RKO (cell line): ENCODE measurements at regions not wholly inside any gene's neighbourhood (a gene's known extent, or its start where the extent isn't known, plus 50 kb on each side); places are given as distances from the start of the nearest gene placed in this dataset.

Experiments used
- DNase-seq: peaks from one replicate; pipeline ENCODE4 v3.0.0-alpha.2; 2016; ENCODE audit warnings: low spot score

DNA sequence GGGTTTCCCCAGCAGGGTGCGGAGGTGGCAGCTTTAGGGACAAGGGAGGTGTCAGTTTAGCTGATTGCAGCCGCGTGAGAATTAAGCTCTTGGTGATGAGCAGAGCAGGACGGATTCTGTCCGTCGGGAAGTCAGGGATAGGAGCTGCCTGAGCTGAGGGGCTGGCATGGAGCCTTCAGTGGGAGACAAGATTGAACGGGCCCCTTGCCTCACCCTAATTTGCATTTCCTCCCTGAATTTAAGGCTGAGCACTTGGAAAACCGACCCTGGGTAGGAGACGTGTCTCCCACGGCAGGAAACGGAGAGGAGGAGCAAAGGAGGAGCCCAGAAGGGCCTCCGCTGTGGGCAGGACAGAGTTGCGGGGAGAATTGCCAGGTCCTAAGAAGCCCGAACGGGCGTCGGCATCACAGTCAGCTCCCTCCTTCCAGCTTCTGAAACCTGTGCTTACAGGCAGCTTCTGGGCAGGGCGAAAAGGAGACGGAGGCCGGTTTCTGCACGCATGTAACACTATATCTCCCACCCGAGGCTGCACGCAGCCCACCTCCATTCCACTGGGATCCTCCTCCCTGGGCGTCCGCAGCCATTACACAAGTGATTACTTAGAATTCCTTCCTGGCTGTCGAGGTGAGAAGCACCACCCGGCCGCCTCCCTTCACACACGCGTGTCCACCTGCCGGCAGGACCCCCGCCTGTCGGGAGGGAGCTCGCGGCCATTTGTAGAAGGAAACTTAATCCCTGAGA lies 345.8 kb downstream of the BRD1 start:
- DNase-seq = no peak

DNA sequence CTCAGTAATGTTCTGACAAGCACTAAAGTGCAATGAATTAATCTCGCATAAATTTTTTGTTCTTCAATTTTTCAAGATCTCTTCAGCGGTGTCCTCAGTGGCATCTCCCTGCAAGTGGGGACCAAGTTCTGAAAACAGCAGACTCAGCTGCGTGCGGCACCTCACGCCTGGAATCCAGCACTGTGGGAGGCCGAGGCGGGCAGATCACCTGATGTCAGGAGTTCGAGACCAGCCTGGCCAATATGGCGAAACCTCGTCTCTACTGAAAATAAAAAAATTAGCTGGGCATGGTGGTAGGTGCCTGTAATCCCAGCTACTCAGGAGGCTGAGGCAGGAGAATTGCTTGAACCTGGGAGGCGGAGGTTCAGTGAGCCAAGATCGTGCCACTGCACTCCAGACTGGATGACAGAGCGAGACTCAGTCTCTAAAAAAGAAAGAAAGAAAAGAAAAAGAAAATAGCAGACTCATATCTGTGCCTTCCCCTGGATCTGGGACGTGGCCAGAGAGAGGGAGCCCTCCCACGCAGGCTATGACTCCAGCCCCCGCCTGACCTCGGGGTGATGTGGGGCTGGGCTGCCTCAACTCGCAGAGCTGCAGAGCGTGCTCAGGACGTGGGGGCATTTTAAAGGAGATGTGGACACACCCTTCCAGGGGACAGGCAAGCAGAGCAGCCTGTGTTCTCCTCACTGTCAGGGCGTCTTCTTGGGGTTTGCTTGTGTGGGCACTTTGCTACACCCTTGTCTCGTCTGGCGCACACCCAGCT lies 346.6 kb downstream of the BRD1 start:
- no peak for DNase-seq

DNA sequence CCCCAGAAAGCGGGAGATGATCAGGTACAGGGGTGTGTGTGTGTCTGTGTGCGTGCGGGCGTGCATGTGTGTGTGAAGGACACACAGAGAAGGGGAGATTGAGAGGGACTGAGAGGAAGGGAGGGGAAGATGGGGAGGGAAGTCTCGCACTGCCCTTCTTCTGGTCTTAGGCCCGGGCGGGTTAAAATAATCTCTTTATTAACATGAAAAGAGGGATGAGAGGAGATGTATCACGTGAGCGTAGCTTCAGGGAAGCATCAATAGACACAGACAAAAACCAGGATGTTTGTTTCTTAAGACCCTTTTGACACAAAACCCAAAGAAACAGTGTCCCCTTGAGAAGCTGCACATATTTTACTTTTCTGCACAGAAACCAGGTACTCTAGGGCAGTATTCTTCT lies 347.3 kb downstream of the BRD1 start:
- DNase-seq = no peak

DNA sequence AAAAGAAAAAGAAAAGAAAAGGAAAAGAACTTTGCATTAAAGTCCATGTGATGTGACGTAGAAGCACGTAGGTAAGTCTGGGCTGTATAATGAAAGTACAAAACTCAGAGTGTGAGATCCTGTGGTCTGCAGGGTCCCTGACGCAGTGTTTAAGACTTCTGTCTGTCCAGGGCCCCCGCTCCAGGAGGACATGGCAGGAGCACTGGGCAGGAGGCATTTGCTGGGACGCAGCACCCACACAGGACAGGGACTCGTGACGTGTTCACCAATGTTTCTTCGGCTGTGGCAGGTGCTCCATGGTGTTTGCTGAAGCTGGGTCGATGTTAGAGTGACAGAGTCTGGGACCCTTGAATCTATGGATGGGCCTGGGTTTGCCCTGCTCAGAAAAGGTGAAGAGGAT lies 348.1 kb downstream of the BRD1 start:
- DNase-seq = no peak

DNA sequence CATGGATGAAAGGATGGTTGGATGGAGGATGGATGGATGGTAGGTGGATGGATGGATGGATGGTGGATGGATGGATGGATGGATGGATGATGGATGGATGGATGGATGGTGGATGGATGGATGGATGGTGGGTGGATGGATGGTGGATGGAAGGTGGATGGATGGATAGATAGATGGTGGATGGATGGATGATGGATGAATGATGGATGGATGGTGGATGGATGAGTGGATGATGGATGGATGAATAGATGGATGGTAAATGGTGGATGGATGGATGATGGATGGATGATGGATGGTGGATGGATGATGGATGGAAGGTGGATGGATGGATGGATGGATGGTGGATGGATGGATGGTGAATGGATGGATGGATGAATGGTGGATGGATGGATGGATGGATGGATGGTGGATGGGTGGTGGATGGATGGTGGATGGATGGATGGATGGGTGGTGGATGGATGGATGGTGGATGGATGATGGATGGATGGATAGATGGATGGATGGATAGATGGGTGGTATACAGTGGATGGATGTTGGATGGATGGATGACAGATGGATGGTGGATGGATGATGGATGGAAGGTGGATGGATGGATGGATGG lies 350.8 kb downstream of the BRD1 start:
- no peak for DNase-seq

DNA sequence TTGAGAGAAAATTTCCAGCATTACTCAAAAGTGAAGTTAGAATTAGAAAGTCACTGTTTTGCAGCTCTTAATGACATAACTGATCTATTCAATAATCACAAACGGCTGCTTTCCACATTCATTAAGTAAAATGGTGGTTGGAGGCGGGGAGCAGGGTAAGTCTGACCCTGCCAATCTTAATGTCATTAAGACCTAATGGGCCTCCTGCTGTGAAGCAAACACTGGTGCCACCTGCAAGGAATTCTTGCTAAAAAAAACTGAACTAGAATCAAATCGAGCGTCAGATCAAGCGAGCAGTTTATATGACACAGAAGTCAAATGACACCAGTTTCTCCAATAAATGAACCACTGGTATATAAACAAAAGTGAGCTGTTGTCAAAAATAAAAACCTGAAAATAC lies 351.5 kb downstream of the BRD1 start:
- DNase-seq = no peak

DNA sequence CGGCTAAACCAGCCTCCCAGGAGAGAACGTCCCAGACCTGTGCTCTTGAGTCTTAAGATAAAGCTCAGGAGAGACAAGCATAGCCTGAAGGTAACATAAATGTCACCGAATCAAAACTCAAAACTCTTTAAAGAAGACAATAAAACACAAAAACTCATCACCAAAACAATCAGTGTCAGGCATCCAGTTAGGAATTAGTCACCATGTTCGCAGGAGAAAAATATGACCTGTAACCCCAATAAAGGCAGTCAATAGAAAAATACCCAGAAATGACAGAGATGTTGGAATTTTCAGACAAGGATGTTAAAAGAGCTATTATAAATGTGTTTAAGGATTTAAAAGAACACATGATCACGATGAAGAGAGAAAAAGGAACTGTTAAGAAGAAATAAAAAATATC lies 352.4 kb downstream of the BRD1 start:
- DNase-seq = no peak

DNA sequence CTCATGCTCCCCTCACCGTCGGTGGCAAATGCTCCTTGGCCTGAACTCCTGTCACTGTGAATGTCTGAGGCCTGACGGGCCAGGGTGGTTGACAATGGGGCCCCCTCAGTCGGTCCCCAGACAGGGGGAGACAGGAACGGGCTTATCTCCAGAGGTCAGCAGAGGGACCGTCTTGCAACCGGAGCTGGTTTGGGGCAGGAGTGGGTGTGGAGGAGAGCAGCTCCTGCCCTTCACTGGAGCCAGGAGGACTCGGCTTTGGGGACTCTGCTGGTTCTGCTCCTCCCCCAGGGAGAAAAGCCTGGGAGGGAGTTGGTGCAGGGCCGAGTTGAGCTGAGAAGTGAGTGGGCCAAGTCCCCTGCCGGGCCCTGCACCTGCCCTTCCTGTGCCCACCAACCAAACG lies 354.4 kb downstream of the BRD1 start:
- no peak for DNase-seq

DNA sequence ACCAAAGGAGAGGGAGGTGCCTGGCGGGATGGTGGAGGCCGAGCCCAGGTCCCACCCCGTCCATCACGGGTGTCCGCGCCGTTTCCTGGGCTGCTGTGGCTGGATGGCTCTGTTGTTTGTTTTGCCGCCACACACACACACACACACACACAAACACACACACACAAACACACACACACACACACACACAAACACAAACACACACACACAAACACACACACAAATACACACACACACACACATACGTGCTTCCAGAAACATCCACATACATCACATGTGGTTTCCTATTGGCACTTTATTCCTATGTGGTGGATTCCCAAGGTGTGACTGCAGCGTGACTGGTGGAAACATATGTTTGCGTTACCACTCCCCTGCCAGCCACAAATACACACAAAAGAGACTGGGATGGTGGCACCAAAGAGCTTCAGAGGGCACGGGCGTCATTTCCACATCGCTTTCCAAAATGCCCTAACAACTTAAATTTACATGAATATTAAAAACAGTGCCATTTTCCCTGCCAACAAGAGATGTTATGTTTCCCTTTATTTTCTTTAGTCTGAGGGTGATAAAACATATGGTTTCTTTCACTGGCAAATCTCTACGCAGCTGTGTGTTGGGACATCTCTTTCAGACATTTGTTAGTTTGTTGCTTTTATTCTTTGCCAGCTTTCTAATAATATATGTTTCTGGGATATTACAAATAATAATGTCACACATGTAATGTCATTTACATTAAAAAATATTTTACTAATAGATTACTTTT lies 356.8 kb downstream of the BRD1 start:
- no peak for DNase-seq

DNA sequence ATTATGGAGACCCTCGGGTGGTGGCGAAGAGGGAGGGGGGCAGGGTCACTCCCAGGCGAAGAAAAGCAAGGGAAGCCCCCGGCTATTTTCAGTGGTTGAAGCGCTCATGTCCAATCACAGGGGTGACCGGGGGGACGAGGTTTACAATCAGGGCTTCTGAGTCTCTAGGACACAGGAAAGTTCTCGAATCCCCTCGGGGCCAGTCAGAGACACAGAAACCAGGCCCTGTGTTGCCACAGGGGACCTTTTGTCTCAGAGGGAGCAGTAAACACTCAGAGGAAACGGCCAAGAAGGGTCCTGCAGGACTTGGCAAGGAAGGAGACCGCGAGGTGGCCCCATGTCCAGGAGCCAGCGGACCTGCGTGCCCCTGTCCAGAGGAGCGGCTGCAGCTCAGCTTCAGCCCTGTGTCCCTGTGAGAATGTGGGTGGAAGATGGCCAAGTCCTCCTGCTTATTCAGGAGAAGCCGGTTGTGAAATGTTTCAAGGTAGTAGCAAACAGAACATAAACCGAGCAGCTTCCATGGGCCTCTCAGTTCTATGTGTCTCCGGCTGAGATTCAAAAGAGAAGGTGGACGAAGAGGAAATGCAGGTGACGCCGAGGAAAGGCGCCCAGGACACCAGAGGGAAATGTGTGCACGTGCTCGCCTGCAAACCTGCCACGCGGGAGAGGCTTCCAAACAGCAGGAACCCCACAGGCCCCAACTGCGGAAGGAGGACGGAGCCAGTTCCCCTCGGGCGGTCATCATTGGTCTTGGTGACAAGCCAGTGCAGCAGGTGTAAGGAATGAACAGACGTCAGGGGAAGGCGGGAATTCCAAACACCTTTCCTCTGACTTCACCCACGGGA lies 357.6 kb downstream of the BRD1 start:
- DNase-seq = no peak

DNA sequence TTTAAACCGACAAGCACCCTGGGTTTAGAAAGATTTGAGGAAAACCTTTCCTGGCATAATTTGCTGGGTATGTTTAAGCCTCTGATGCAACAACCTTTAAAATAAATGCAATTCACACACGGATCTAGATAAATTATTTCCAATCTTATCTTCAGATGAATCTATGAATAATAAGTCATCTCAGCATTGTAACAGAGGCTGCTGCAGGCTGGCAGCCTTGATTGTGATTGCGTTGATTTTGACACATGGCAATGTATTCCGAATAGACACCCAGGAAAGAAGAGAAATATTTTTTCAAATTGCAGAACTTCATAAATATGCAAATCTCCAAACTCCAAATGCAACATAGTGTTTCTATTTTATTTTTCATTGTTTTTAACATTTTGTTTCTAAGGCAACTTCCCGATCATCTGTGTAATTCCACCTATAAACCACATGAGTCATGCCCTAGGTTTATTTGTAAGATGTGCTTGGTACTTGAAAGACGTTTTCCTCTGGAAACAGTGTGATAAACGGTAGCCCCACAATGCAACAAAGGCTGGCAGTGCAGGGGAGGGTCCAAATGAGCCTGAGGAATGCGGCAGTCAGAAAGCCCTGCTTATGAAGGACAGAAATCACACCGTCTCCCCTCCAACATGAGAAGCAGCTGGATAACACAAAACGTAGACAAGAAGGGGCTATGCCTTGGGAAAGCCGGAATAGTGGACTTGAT lies 359.0 kb downstream of the BRD1 start:
- no peak for DNase-seq

DNA sequence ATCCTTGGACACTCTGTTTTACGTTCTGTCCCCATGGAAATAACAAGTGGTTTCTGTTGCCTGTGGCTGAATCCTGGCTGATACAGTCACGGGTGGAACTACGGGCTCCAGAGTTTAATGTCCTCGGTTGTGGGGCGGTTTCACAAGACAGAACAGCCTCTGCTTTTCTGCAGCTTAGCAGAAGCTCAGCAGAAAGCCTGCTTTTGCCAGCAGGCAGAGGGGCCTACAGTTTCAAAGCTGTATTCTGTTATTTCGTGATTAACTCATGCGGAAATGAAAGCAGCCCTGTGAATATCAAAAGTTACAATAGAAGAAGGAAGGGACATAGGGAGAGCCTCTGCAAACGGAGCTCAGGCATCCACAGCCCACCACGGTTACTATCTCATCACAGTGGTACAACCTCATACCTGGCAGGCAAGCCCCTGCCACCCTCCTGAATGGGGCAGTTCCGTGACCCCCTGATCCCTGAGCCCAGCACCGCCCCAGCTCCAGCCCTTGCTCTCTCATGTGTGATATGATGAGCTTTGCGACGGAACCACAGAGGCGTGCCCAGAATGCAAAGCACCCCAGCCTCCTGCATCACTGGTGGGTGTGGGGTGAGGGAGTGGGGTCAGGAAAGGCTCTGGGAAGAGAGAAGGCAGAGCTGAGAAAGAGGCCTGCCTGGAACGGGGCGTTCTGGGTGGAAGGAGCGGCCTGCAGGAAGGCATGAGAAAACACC lies 360.6 kb downstream of the BRD1 start:
- no peak for DNase-seq

DNA sequence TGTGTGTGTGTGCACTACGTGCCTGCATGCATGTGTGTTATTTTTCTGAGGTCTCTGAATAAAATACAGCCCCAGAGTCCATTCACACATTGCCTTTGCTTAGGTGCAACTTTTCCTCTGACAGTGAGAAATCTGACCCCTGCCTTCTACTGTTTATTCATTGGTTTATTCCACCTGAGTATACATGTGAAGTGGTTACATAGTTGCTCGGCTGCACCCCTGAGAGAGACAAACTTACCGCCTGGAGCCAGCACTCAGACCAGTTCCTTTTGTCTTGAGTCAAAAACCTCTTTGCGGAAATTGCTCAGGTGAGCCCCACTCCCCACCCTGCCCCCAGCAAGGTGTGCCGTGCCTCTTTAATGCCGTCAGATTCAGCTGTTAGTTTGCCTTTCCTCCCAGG lies 363.6 kb downstream of the BRD1 start:
- DNase-seq = no peak

DNA sequence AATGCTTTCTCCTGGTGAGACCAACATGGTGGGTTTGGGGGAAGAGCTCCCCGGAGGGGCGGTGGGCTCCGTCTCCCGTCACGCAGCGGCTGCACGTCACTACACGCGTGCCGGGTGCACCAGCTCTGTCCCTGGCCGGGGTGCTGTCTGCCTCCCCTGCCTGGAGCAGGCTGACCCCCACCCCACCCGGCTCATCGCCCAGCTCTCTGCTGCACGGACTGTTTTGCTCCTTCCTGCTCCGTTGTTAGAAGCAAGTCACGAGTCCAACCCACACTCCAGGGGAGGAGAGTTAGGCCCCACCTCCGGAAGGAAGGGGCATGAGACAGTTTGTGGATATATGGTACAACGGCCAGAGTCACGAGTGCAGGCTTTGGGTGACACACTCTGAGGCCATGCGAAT lies 364.9 kb downstream of the BRD1 start:
- no peak for DNase-seq

DNA sequence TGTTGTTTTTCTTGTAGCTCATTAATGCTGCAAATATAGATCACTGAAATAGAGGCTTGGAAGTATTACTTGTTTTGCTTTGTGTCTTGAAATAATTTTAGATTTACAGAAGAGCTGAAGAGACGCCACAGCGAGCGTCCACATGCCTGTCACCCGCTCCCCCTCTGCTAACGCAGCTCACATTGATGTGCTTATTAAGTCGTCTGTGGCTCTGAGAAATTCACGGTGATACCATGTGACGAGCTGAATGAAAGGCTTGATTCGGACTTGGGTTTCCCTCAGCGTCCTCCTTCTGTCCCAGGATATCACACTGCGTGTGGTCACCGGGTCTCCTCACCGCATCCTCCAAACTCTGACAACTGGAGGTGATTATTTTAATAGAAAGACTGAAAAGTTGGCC lies 365.4 kb downstream of the BRD1 start:
- no peak for DNase-seq

DNA sequence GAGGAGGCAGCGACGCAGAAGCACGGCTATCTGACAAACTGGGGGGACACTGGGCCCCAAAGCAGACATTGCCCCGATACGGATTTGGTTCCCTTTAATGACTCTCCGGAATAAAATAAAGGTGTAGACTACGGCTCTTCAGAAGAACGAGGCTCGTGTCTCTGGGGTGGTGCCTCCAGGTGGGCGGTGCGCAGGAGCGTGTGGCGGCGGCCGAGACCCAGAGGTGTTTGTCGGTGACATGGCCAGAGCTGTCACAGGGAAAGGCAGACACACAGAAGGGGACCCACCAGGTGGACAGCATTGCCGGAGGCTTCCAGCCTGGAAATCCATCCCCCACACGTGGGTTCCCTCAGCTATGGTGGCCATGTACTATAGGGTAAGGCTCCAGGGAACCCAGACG lies 366.0 kb downstream of the BRD1 start:
- DNase-seq = no peak

DNA sequence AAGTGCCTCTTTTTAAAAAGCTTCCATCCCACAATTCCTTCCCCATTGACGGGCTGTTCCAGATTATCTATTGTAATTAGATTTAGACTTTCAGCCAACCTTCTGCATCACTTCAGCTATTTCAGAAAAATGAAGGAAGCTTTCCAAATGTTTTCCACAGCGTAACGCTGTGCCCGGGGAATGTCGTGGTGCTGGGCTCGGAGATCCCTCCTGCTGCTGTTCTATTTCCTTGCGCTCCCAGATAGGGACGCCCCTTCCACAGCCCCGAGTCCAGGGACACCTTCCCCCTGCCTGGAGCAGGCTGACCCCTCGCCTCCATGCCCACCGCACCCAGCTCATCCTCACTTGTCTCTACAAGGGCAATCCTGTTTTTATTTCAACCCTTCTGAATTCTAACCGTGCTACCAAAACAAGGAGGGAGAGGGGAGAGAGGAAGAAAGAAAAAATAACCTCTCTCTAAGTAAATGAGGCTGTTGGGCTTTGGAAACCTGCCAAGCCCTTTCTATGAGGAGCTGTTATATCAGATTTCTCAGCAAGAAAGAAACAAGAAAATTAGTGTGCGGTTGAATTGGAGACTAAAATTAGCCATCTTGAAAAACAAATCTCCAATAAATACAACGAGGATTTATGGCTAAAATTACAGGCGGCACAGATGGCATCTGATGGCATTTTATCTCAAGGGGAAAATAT lies 366.9 kb downstream of the BRD1 start:
- DNase-seq = no peak

DNA sequence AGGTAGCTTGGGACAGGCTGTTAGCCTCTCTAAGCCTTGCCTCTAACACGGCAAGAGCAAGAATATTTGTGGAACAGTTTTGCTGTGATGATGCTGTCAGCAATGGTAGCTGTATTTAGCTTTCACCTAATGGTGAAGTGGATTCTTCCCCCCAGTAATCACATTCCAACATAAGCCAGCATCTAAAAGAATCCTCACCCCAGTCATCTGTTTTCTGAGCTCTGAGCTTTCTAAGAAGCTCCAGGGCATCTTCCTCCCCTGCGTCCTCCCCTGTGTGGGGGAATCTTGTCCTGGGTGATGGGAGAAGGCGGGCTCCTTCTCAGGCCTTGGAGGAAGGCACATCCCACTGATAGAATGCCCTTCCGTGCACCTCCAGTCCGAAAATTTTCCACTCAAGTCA lies 367.6 kb downstream of the BRD1 start:
- DNase-seq = no peak

DNA sequence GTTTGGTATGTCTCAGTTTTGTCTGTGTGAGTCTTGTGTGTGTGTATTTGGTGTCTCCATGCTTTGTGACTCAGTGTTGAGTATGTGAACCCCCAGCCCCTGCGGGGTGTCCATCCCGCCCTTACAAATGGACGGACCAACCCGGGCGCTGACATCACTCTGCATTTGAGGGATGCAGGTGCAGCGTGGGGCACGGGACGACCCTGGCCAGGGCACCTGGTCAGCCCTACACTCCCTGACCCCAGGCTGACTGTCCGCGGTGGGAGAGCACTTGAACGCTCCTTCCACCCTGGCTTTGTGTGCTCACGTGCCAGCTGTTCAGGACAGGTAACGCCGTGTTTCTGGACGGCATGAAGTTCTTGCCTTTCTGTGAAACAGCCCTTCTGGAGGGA lies 369.0 kb downstream of the BRD1 start:
- no peak for DNase-seq
